GM06990 (cell line): ENCODE measurements at regions not wholly inside any gene's neighbourhood (a gene's known extent, or its start where the extent isn't known, plus 50 kb on each side); places are given as distances from the start of the nearest gene placed in this dataset.

Experiments used
- DNase-seq: peaks from one replicate; pipeline ENCODE4 v3.0.0-alpha.2; 2011; ENCODE audit not compliant: insufficient read length; ENCODE audit errors: extremely low read depth
- H3K27me3 ChIP-seq: replicated peaks from 2 replicates; pipeline ENCODE4 v1.6.0; 2011; ENCODE audit warnings: low read length; ENCODE audit not compliant: control insufficient read depth, insufficient read depth
- H3K36me3 ChIP-seq: 2 replicates; pipeline ENCODE4 v1.5.1; 2011; ENCODE audit warnings: low read length; ENCODE audit not compliant: control insufficient read depth, insufficient read depth
- H3K4me3 ChIP-seq: replicated peaks from 2 replicates; pipeline ENCODE4 v1.5.1; 2011; ENCODE audit warnings: low read depth, mild to moderate bottlenecking, control low read depth, low read length
- TF ChIP-seq, protein P1 (sequence below): IDR thresholded peaks from 2 replicates; pipeline ENCODE4 v1.5.1; 2011; ENCODE audit warnings: low read length, control low read depth, mild to moderate bottlenecking, inconsistent platforms; ENCODE audit not compliant: insufficient read depth, poor library complexity, severe bottlenecking

DNA sequence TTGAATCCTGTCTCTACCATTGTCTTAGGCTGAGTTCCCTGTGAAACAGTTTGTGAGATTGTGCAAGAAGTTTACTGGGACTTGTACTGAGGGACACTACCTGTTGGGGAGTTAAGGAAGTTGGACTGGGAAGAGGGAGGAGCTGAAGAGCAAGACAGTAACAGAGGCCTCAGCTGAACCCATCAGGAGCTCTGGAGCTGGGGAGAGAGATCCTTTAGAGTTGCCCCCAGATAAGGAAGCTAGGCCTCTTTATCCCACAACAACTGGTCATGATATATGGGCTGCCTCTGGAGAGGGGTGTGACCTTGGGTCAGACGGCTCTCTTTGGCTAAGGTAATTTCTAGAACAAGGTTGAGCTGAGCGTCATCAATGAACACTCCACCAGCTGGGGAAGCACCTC lies 137.8 kb upstream of the SLC4A4 start:
- Histone ChIP-seq H3K36me3 (no peaks in the 10 kb centered on the region), H3K27me3 (no peaks in the 10 kb centered on the region), H3K4me3 (no peak overlapping the region)
- TF ChIP-seq, protein P1, sequence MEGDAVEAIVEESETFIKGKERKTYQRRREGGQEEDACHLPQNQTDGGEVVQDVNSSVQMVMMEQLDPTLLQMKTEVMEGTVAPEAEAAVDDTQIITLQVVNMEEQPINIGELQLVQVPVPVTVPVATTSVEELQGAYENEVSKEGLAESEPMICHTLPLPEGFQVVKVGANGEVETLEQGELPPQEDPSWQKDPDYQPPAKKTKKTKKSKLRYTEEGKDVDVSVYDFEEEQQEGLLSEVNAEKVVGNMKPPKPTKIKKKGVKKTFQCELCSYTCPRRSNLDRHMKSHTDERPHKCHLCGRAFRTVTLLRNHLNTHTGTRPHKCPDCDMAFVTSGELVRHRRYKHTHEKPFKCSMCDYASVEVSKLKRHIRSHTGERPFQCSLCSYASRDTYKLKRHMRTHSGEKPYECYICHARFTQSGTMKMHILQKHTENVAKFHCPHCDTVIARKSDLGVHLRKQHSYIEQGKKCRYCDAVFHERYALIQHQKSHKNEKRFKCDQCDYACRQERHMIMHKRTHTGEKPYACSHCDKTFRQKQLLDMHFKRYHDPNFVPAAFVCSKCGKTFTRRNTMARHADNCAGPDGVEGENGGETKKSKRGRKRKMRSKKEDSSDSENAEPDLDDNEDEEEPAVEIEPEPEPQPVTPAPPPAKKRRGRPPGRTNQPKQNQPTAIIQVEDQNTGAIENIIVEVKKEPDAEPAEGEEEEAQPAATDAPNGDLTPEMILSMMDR, result no peak
- no peak for DNase-seq

DNA sequence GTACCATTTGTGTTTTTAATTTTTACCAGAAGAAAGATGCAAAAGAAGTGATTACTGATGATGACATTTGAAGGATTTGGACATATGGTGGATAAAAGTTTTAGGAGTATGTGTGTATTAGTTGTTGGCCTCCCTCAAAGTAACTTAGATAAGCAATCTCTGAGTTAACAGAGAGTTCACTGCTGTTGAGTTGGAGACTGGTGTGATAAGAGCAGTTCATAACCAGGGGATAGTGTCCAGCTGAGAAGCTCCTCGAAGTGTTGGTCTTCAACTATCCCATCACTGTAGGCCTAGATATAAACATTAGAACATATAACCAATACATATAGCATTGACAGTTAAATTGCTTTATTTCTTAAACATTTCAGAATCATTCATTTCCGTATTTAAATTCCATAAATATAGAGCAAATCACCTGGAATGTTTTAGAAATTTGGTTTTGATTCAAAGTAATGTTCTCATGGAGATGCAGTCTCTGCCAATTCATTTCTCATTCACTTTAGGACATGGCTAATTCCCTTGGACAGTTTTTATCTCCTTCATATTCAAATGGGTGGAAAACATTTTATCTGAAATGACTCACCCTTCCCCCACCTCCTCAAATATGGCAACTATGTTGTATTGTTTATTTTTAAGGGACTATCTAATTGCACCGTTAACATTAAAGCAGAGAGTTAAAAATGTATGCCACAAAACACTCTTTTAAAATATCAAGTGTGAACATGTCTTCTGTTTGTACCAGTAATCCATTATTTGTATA lies 136.8 kb upstream of the SLC4A4 start:
- no peak overlapping the region for H3K4me3 ChIP-seq
- no peaks in the 10 kb centered on the region for H3K27me3 ChIP-seq
- TF ChIP-seq, protein P1, result no peak
- H3K36me3 ChIP-seq, result no peaks in the 10 kb centered on the region
- DNase-seq, result no peak

DNA sequence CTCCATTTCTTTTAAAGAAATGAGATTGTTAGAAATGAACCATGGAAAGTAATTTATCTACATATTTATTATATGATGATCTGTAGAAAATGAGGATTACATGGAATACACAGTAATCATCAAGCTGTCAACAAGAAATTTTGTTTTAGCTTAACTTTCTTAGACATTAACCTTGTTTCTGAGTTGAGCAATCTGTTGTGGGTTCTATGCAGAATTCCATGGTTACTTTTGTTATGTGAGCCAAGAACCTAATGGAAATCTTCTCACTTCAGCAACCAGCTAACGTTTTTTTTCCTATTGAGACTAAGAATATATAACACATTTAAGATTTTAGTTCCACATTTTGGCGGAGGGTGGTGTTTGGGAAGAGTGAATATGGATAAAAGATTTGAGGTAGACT lies 136.1 kb upstream of the SLC4A4 start:
- H3K36me3 ChIP-seq, result no peaks in the 10 kb centered on the region
- H3K27me3 ChIP-seq, result no peaks in the 10 kb centered on the region
- TF ChIP-seq, protein P1, result no peak
- no peak overlapping the region for H3K4me3 ChIP-seq
- DNase-seq, result no peak

DNA sequence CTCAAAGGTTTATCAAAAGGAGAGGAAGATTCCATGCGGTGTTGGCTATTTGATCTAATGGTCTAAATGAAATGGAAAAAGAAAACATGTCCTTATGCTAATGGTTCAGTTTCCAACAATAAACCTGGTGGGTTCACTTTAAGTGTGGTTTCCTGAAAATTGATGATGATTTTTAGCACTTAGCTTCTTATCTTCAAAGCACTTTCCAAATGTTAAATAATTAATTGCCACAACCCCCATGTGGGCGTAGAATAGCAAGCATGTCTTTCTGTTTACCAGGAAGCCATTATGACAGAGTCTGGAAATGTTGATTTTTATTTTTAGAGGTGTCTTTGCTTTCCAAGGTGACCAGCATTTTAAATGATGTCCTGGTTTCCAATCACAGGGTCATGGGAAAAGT lies 134.8 kb upstream of the SLC4A4 start:
- Histone ChIP-seq H3K27me3 (no peaks in the 10 kb centered on the region), H3K4me3 (no peak overlapping the region), H3K36me3 (no peaks in the 10 kb centered on the region)
- no peak for DNase-seq
- TF ChIP-seq, protein P1, result no peak

DNA sequence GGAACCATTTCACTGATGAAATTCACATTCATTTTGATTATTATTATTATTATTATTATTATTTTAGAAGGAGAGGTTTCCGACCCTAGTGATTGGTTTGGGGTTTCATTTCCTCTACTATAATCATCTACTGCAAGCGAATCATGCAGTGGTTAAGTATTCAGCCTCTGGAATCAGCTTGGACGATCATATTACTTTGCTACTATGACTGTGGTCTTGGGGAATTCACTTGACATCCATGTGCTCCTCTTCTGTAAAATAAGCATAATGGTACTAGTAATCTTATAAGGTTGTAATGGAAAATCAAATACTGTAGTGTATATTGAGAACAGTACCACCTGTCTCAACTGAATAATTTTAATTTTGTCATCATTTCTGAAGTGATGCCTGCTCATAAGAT lies 132.1 kb upstream of the SLC4A4 start:
- no peak overlapping the region for H3K4me3 ChIP-seq
- H3K36me3 ChIP-seq, result no peaks in the 10 kb centered on the region
- DNase-seq, result no peak
- no peaks in the 10 kb centered on the region for H3K27me3 ChIP-seq
- TF ChIP-seq, protein P1, result no peak

DNA sequence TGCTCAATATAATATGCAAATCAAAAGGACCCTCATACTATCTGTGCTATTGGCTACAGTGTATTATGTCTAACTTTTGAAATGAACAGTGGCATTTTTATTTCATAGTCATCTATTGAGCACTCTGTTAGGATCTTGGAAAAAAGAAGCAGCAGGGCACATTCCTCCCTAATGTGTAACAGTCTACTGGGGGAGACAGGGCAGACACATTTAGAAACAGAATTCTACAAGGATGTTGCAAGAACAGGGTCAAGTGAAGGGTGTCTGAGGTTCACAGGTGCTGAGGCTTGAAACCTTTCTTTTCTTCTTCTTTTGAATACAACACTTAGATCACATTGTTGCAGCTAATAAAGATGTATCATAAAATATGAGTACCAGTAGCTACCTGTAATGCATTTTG lies 129.7 kb upstream of the SLC4A4 start:
- no peak for DNase-seq
- TF ChIP-seq, protein P1, result no peak
- Histone ChIP-seq H3K27me3 (no peaks in the 10 kb centered on the region), H3K36me3 (no peaks in the 10 kb centered on the region), H3K4me3 (no peak overlapping the region)
